Keratinocyte (primary cell): ENCODE measurements at regions not wholly inside any gene's neighbourhood (a gene's known extent, or its start where the extent isn't known, plus 50 kb on each side); places are given as distances from the start of the nearest gene placed in this dataset.

ENCODE experiments used
- DNase-seq: peaks from one replicate; pipeline ENCODE4 v3.0.0-alpha.2; 2011; ENCODE audit warnings: low read depth, missing footprints, low spot score
- FAIRE-seq: peaks from 2 replicates; lab custom pipeline; 2011; peaks lifted over from hg19 to GRCh38; lab: Jason Lieb, UNC
- H2AFZ ChIP-seq: 2 replicates; pipeline ENCODE4 v1.6.0; 2012; ENCODE audit warnings: low read length, control low read depth, inconsistent platforms; ENCODE audit not compliant: control insufficient read depth
- H3K27ac ChIP-seq: 2 replicates; pipeline ENCODE4 v1.5.1; 2011; ENCODE audit warnings: low read length; ENCODE audit not compliant: control insufficient read depth, insufficient read depth
- H3K27me3 ChIP-seq: 3 replicates; pipeline ENCODE4 v1.6.0; 2011; ENCODE audit warnings: low read length; ENCODE audit not compliant: control insufficient read depth, insufficient read depth; ENCODE audit errors: extremely low read depth
- H3K36me3 ChIP-seq, 2 experiments: 2 replicates in 1 of 2; 3 replicates in 1 of 2; pipeline ENCODE4 v1.5.1; 2011; ENCODE audit warnings: low read length in 2 of 2, mild to moderate bottlenecking in 1 of 2; ENCODE audit not compliant: control insufficient read depth in 2 of 2, insufficient read depth in 2 of 2; ENCODE audit errors: extremely low read depth in 1 of 2
- H3K4me1 ChIP-seq: 3 replicates; pipeline ENCODE4 v1.5.1; 2011; ENCODE audit warnings: low read length; ENCODE audit not compliant: control insufficient read depth, insufficient read depth; ENCODE audit errors: extremely low read depth
- H3K4me2 ChIP-seq: 3 replicates; pipeline ENCODE4 v1.6.0; 2011; ENCODE audit warnings: low read depth, low read length; ENCODE audit not compliant: control insufficient read depth, insufficient read depth; ENCODE audit errors: extremely low read depth
- H3K4me3 ChIP-seq, 3 experiments: fragments of 200-600 bp in 1 of 3; sonication (generic) in 1 of 3; 2 replicates in 2 of 3; 3 replicates in 1 of 3; pipeline ENCODE4 v1.5.1; 2011 to 2016; ENCODE audit warnings: low read length in 3 of 3, mild to moderate bottlenecking in 3 of 3, control low read depth in 2 of 3, inconsistent platforms in 1 of 3, low read depth in 1 of 3, mixed read lengths in 1 of 3, mixed run types in 1 of 3, moderate library complexity in 1 of 3; ENCODE audit not compliant: control insufficient read depth in 2 of 3, insufficient read depth in 2 of 3; ENCODE audit errors: extremely low read depth in 1 of 3
- H3K79me2 ChIP-seq: 2 replicates; pipeline ENCODE4 v1.6.0; 2012; ENCODE audit warnings: low read length; ENCODE audit not compliant: control insufficient read depth, insufficient read depth
- H3K9ac ChIP-seq: 3 replicates; pipeline ENCODE4 v1.6.0; 2011; ENCODE audit warnings: low read length; ENCODE audit not compliant: control insufficient read depth, insufficient read depth; ENCODE audit errors: extremely low read depth
- H3K9me1 ChIP-seq: 3 replicates; pipeline ENCODE4 v1.6.0; 2011; ENCODE audit warnings: low read length; ENCODE audit not compliant: control insufficient read depth, insufficient read depth; ENCODE audit errors: extremely low read depth
- H3K9me3 ChIP-seq: 2 replicates; pipeline ENCODE4 v1.5.1; 2012; ENCODE audit warnings: low read depth, low read length; ENCODE audit not compliant: control insufficient read depth
- H4K20me1 ChIP-seq: 3 replicates; pipeline ENCODE4 v1.6.0; 2011; ENCODE audit warnings: low read length; ENCODE audit not compliant: control insufficient read depth, insufficient read depth; ENCODE audit errors: extremely low read depth
- EZH2 ChIP-seq: IDR thresholded peaks from one replicate; pipeline ENCODE4 v1.6.1; 2012; ENCODE audit warnings: inconsistent platforms, mild to moderate bottlenecking, low read length, moderate library complexity
- dilution Hi-C: fragments of 300-500 bp; cut with MboI; formaldehyde crosslinking; loops from one replicate; pipeline ENCODE4 v1.7.0; 2020; ENCODE audit warnings: low sequenced_read_pairs; ENCODE audit not compliant: extremely low pct_ligation_motif_present
- TF ChIP-seq, protein P1 (sequence below), 3 experiments: IDR thresholded peaks in 1 of 3; conservative IDR thresholded peaks in 1 of 3; optimal IDR thresholded peaks in 1 of 3; 2 replicates in 2 of 3; 3 replicates in 1 of 3; pipeline versions ENCODE3 to v1.5.1; 2011; ENCODE audit warnings: low read length in 3 of 3, mild to moderate bottlenecking in 3 of 3, moderate library complexity in 2 of 3, control low read depth in 1 of 3, inconsistent platforms in 1 of 3; ENCODE audit not compliant: insufficient read depth in 2 of 3; ENCODE audit errors: extremely low read depth in 1 of 3

GRCh38 chr13:88314496-88314895 lies 643.3 kb downstream of the SLITRK5 start:
- DNase-seq (no peak), FAIRE-seq (no peak)
- Histone ChIP-seq H3K36me3 (no peaks in the 10 kb centered on the region), H3K79me2 (no peaks in the 10 kb centered on the region), H3K9ac (no peak overlapping the region), H3K27me3 (no peaks in the 10 kb centered on the region), H3K4me1 (no peaks in the 10 kb centered on the region), H3K4me3 (no peak overlapping the region), H3K9me1 (no peaks in the 10 kb centered on the region), H3K27ac (no peak overlapping the region), H2AFZ (no peak overlapping the region), H3K4me2 (no peak overlapping the region), H4K20me1 (no peaks in the 10 kb centered on the region), H3K9me3 (no peaks in the 10 kb centered on the region)
- dilution Hi-C loops: no loop called here
- no peak for TF ChIP-seq EZH2
- TF ChIP-seq, protein P1, sequence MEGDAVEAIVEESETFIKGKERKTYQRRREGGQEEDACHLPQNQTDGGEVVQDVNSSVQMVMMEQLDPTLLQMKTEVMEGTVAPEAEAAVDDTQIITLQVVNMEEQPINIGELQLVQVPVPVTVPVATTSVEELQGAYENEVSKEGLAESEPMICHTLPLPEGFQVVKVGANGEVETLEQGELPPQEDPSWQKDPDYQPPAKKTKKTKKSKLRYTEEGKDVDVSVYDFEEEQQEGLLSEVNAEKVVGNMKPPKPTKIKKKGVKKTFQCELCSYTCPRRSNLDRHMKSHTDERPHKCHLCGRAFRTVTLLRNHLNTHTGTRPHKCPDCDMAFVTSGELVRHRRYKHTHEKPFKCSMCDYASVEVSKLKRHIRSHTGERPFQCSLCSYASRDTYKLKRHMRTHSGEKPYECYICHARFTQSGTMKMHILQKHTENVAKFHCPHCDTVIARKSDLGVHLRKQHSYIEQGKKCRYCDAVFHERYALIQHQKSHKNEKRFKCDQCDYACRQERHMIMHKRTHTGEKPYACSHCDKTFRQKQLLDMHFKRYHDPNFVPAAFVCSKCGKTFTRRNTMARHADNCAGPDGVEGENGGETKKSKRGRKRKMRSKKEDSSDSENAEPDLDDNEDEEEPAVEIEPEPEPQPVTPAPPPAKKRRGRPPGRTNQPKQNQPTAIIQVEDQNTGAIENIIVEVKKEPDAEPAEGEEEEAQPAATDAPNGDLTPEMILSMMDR (optimal IDR thresholded peaks at IDR 0.05 in 1 of 3, IDR thresholded peaks at IDR 0.05 in 1 of 3, conservative IDR thresholded peaks at IDR 0.05 in 1 of 3; ENCODE audit: extremely low read depth in 1 of 3, insufficient read depth in 2 of 3, low read length in 3 of 3): no peak

DNA sequence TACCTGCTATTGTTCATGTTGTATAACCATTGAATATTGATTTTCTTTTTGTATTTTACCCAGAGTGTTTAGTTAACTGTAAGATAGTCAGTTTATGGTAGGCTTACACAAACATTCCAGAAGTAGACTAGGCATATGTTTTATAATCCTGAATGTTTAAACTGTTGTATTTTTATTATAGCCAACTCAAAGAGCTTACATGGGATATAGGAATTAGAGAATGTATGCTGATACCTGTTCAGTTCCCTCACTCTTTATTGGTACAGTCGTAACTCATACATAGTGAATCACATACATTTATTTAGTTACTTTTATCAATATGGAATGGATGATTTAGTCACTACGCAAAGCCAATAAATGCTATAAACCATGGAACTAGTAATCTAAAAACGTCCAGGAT lies 657.9 kb downstream of the SLITRK5 start:
- Histone ChIP-seq H3K9ac (no peak overlapping the region), H2AFZ (no peak overlapping the region), H3K27ac (no peak overlapping the region), H3K36me3 (no peaks in the 10 kb centered on the region), H3K4me1 (peaks cover 2% of the 10 kb centered on the region), H3K4me3 (no peak overlapping the region), H3K79me2 (no peaks in the 10 kb centered on the region), H3K27me3 (no peaks in the 10 kb centered on the region), H4K20me1 (no peaks in the 10 kb centered on the region), H3K9me3 (no peaks in the 10 kb centered on the region), H3K4me2 (no peak overlapping the region), H3K9me1 (no peaks in the 10 kb centered on the region)
- dilution Hi-C loops: no loop called here
- DNase-seq (no peak), FAIRE-seq (no peak)
- TF ChIP-seq EZH2: no peak
- TF ChIP-seq, protein P1 (optimal IDR thresholded peaks at IDR 0.05 in 1 of 3, IDR thresholded peaks at IDR 0.05 in 1 of 3, conservative IDR thresholded peaks at IDR 0.05 in 1 of 3; ENCODE audit: extremely low read depth in 1 of 3, insufficient read depth in 2 of 3, low read length in 3 of 3): no peak
